ENCODE measurements at regions not wholly inside any gene's neighbourhood (a gene's known extent, or its start where the extent isn't known, plus 50 kb on each side); places are given as distances from the start of the nearest gene placed in this dataset.

GRCh38 chr7:45455662-45456061 lies 118.5 kb upstream of the ADCY1 start:
- no peak for DNase-seq (ENCODE audit: low spot score)

- no peak for DNase-seq (ENCODE audit: low spot score)
These were observed 118.1 kb upstream of the ADCY1 start for GRCh38 chr7:45456105-45456504.

GRCh38 chr7:45456747-45457524 lies 117.2 kb upstream of the ADCY1 start:
- DNase-seq (ENCODE audit: low spot score) = no peak

- no peak for DNase-seq (ENCODE audit: low spot score)
These were observed 116.6 kb upstream of the ADCY1 start for GRCh38 chr7:45457591-45457990.

- no peak for DNase-seq (ENCODE audit: low spot score)
These were observed 114.7 kb upstream of the ADCY1 start for GRCh38 chr7:45459476-45459875.

GRCh38 chr7:45460379-45460778 lies 113.8 kb upstream of the ADCY1 start:
- DNase-seq (ENCODE audit: low spot score) = no peak

GRCh38 chr7:45461026-45461425 lies 113.1 kb upstream of the ADCY1 start:
- no peak for DNase-seq (ENCODE audit: low spot score)

- DNase-seq (ENCODE audit: low spot score) = no peak
These were observed 105.1 kb upstream of the ADCY1 start for GRCh38 chr7:45469103-45469502.

GRCh38 chr7:45470031-45470430 lies 104.1 kb upstream of the ADCY1 start:
- no peak for DNase-seq (ENCODE audit: low spot score)

- no peak for DNase-seq (ENCODE audit: low spot score)
These were observed 94.4 kb upstream of the ADCY1 start for GRCh38 chr7:45479781-45480180.

GRCh38 chr7:45482451-45482850 lies 91.7 kb upstream of the ADCY1 start:
- no peak for DNase-seq (ENCODE audit: low spot score)

GRCh38 chr7:45484094-45484493 lies 90.1 kb upstream of the ADCY1 start:
- no peak for DNase-seq (ENCODE audit: low spot score)

- DNase-seq (ENCODE audit: low spot score) = no peak
These were observed 87.6 kb upstream of the ADCY1 start for GRCh38 chr7:45486575-45486974.

GRCh38 chr7:45494885-45495284 lies 79.3 kb upstream of the ADCY1 start:
- DNase-seq (ENCODE audit: low spot score) = no peak

- no peak for DNase-seq (ENCODE audit: low spot score)
These were observed 78.5 kb upstream of the ADCY1 start for GRCh38 chr7:45495618-45496017.

GRCh38 chr7:45500257-45500656 lies 73.9 kb upstream of the ADCY1 start:
- no peak for DNase-seq (ENCODE audit: low spot score)

GRCh38 chr7:45501791-45502190 lies 72.4 kb upstream of the ADCY1 start:
- no peak for DNase-seq (ENCODE audit: low spot score)

GRCh38 chr7:45506059-45506458 lies 68.1 kb upstream of the ADCY1 start:
- no peak for DNase-seq (ENCODE audit: low spot score)

GRCh38 chr7:45509222-45509621 lies 64.9 kb upstream of the ADCY1 start:
- DNase-seq (ENCODE audit: low spot score) = no peak

GRCh38 chr7:45511721-45512597 lies 62.2 kb upstream of the ADCY1 start:
- DNase-seq (ENCODE audit: low spot score) = no peak

- no peak for DNase-seq (ENCODE audit: low spot score)
These were observed 59.2 kb upstream of the ADCY1 start for GRCh38 chr7:45514944-45515343.

- DNase-seq (ENCODE audit: low spot score) = no peak
These were observed 58.8 kb upstream of the ADCY1 start for GRCh38 chr7:45515346-45515745.
